ENCODE measurements at regions not wholly inside any gene's neighbourhood (a gene's known extent, or its start where the extent isn't known, plus 50 kb on each side); places are given as distances from the start of the nearest gene placed in this dataset.
"Not testable (repeated sequence)": the region's sequence is repeated elsewhere in the genome, so short reads cannot be mapped to it uniquely, and the experiment has no call there.

DNA sequence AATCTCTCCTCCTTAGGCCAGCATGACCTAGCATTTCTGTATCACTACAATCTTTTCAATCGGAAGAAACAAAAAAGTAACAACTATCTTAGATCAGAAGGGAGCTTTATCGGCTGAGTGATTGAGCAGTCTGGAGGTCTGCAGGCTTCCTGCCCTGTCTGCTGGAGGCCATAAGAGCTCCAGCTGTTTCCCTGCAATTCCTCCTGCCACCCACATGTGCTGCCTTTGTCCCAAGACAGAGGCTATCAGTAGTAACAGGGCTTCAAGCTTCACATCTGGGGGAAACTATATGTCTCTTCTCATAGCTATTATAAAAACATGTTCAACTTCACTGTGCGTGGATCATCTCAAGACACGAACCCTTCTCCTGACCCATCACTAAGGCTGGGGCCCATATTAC is 70.1 kb upstream of the VWC2 start:
- no peaks in the 10 kb centered on the region for H3K9me3 ChIP-seq
- no peak for DNase-seq
- no peaks in the 10 kb centered on the region for H3K4me1 ChIP-seq
- no peaks in the 10 kb centered on the region for H3K36me3 ChIP-seq
- TF ChIP-seq, protein P1, sequence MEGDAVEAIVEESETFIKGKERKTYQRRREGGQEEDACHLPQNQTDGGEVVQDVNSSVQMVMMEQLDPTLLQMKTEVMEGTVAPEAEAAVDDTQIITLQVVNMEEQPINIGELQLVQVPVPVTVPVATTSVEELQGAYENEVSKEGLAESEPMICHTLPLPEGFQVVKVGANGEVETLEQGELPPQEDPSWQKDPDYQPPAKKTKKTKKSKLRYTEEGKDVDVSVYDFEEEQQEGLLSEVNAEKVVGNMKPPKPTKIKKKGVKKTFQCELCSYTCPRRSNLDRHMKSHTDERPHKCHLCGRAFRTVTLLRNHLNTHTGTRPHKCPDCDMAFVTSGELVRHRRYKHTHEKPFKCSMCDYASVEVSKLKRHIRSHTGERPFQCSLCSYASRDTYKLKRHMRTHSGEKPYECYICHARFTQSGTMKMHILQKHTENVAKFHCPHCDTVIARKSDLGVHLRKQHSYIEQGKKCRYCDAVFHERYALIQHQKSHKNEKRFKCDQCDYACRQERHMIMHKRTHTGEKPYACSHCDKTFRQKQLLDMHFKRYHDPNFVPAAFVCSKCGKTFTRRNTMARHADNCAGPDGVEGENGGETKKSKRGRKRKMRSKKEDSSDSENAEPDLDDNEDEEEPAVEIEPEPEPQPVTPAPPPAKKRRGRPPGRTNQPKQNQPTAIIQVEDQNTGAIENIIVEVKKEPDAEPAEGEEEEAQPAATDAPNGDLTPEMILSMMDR (IDR thresholded peaks at IDR 0.05) = no peak
- no peak overlapping the region for H3K27ac ChIP-seq
- H3K4me3 ChIP-seq = no peak overlapping the region
- intact Hi-C loops (cut with DNase I; ENCODE audit: low total_unique reads) = no loop called here
- no peaks in the 10 kb centered on the region for H3K27me3 ChIP-seq

DNA sequence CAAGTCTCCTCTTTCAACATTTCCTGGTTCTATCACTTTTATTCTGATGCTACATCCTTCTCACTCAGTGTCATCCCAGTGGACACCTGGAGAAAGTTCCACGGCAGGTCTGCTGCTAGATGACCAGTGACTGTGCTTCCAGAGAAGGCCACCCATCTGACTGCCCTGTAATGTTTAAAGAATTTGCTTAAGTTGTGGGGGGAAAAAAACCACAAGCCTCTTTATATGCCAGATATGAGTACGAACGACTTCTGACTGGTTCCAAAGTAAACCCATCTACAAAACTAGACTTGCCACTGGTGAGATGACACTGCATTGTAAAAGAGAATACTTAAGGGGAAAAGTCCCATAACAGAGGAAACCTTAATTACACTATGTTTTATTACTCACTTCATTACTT is 69.6 kb upstream of the VWC2 start:
- intact Hi-C loops (cut with DNase I; ENCODE audit: low total_unique reads) = no loop called here
- TF ChIP-seq, protein P1 (IDR thresholded peaks at IDR 0.05) = no peak
- no peaks in the 10 kb centered on the region for H3K27me3 ChIP-seq

DNA sequence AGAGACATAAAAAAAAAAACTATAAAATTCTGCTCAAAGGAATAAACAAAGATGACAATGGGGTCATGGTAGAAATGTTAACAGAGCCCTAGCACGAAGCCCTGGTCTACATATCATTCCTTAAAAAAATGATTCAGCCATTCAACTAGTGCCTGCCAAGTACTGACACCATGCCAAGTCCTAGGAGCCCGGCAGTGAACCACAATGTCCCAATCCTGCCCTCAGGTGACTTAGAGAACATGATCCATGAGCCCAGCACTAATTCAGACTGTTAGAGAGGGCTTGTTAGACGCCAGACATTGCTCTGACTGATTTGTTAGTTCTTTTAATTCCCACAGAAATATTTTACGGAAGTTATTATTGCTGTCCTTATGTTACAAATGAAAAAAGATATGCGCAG is 67.3 kb upstream of the VWC2 start:
- intact Hi-C loops (cut with DNase I; ENCODE audit: low total_unique reads) = no loop called here
- Histone ChIP-seq H3K27ac (no peak overlapping the region), H3K36me3 (no peaks in the 10 kb centered on the region), H3K4me1 (no peaks in the 10 kb centered on the region), H3K4me3 (no peak overlapping the region), H3K9me3 (no peaks in the 10 kb centered on the region), H3K27me3 (no peaks in the 10 kb centered on the region)
- DNase-seq = no peak
- TF ChIP-seq, protein P1 (IDR thresholded peaks at IDR 0.05) = no peak

More for the DNA sequence above, 69.6 kb upstream of the VWC2 start:
- H3K27ac ChIP-seq = no peak overlapping the region
- H3K9me3 ChIP-seq = no peaks in the 10 kb centered on the region
- no peaks in the 10 kb centered on the region for H3K36me3 ChIP-seq
- H3K4me1 ChIP-seq = no peaks in the 10 kb centered on the region
- no peak for DNase-seq
- no peak overlapping the region for H3K4me3 ChIP-seq

DNA sequence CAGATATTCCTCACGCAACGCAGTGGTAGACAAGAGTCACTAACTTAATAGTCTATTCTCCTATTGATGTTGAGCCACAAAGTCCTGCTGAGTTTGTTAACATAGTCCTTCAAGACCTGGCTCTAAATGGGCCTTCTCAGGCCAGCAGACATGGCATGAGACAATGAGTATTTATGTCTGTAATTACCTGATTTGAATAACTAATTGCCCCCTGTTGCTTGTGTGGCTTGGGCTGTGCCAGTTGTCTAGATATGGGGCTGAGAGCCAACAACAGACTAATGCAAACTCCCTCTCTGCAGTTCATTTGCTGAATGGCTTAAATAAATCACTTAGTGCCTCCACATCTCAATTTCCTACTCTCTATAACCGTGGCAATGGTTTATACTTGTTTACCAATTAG is 65.5 kb upstream of the VWC2 start:
- no peak for DNase-seq
- no peak overlapping the region for H3K27ac ChIP-seq
- H3K9me3 ChIP-seq = no peaks in the 10 kb centered on the region
- no peak overlapping the region for H3K4me3 ChIP-seq
- TF ChIP-seq, protein P1 (IDR thresholded peaks at IDR 0.05) = no peak
- H3K36me3 ChIP-seq = no peaks in the 10 kb centered on the region
- intact Hi-C loops (cut with DNase I; ENCODE audit: low total_unique reads) = no loop called here
- H3K4me1 ChIP-seq = no peaks in the 10 kb centered on the region
- H3K27me3 ChIP-seq = no peaks in the 10 kb centered on the region

DNA sequence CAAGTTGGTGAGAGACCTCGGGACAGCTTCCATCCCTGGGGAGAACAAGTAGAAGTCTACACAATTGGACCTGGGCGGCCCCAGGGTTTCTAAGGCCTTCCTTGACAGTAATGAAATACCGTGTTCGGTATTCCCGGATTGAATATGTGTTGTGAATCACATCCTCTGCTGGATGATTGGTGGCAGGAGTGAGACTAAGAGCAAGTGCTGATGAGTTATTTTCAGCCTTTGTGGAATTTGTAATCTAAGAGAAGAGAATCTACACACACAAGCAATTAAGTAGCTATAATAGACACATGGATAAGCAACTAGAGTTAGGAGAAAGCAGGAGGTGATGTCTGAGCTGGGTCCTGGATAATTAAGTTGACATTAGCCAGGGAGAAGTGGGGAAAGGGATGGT is 64.8 kb upstream of the VWC2 start:
- Histone ChIP-seq H3K9me3 (no peaks in the 10 kb centered on the region), H3K27me3 (no peaks in the 10 kb centered on the region), H3K4me1 (no peaks in the 10 kb centered on the region), H3K27ac (no peak overlapping the region), H3K36me3 (no peaks in the 10 kb centered on the region), H3K4me3 (no peak overlapping the region)
- no peak for DNase-seq
- intact Hi-C loops (cut with DNase I; ENCODE audit: low total_unique reads) = no loop called here
- TF ChIP-seq, protein P1 (IDR thresholded peaks at IDR 0.05) = no peak

DNA sequence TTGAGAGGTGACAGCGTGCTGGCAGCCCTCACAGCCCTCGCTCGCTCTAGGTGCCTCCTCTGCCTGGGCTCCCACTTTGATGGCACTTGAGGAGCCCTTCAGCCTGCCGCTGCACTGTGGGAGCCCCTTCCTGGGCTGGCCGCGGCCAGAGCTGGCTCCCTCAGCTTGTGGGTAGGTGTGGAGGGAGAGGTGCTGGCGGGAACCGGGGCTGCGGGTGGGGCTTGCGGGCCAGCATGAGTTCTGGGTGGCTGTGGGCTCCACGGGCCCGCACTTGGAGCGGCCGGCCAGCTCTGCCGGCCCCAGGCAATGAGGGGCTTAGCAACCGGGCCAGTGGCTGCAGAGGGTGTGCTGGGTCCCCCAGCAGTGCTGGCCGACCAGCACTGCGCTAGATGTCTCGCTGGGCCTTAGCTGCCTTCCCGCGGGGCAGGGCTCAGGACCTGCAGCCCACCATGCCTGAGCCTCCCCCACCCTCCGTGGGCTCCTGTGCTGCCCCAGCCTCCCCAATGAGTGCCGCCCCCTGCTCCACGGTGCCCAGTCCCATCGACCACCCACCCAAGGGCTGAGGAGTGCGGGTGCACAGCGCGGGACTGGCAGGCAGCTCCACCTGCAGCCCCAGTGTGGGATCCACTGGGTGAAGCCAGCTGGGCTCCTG is 62.2 kb upstream of the VWC2 start:
- H3K9me3 ChIP-seq; DNase-seq; H3K4me1 ChIP-seq; H3K27ac ChIP-seq; intact Hi-C loops (cut with DNase I; ENCODE audit: low total_unique reads); H3K4me3 ChIP-seq; H3K27me3 ChIP-seq; H3K36me3 ChIP-seq: not testable (repeated sequence)

Measured in tibial artery (tissue), 4 donors.